IMR-90 (cell line): ENCODE measurements at regions not wholly inside any gene's neighbourhood (a gene's known extent, or its start where the extent isn't known, plus 50 kb on each side); places are given as distances from the start of the nearest gene placed in this dataset.

Experiments used
- ATAC-seq: fragments of 200-7000 bp; cut with Tn5 transposase; 2 replicates; pipeline ENCODE4 v1.9.1; 2020; ENCODE audit warnings: low read depth, mild to moderate bottlenecking, moderate library complexity
- BruUV-seq: library from RNA; stranded (reverse); fragments of 400-500 nt; replicated peaks from 2 replicates; lab custom pipeline; 2021; lab: Mats Ljungman, UMichigan
- CTCF ChIA-PET: fragments of 300-600 bp; formaldehyde crosslinking; extraction: SDS; loops from one replicate; lab custom pipeline; 2021; ENCODE audit warnings: antibody characterized with exemption; lab: Yijun Ruan, JAX
- POLR2A ChIA-PET: fragments of 300-600 bp; sonication (Branson Sonifier 250); formaldehyde crosslinking; loops from one replicate; lab custom pipeline; 2022; ENCODE audit warnings: antibody characterized with exemption; ENCODE audit not compliant: unreplicated experiment; lab: Charles Lee
- DNase-seq: peaks from one replicate; pipeline ENCODE4 v3.0.0; 2013
- H2AFZ ChIP-seq: replicated peaks from 2 replicates; pipeline ENCODE3; 2013; ENCODE audit warnings: low read length, mild to moderate bottlenecking; ENCODE audit not compliant: poor library complexity
- H2AK5ac ChIP-seq: 2 replicates; pipeline ENCODE4 v1.6.1; 2013; ENCODE audit warnings: low read depth, low read length, inconsistent platforms
- H2AK9ac ChIP-seq: replicated peaks from 2 replicates; pipeline ENCODE3; 2013; ENCODE audit warnings: mild to moderate bottlenecking, low read depth, low read length, moderate library complexity; ENCODE audit not compliant: poor library complexity
- H2BK120ac ChIP-seq: 2 replicates; pipeline ENCODE4 v1.6.1; 2013; ENCODE audit warnings: low read depth, low read length, inconsistent platforms
- H2BK15ac ChIP-seq: 3 replicates; pipeline ENCODE4 v1.6.1; 2013; ENCODE audit warnings: low read depth, low read length, inconsistent platforms
- H2BK20ac ChIP-seq: 2 replicates; pipeline ENCODE4 v1.6.1; 2013; ENCODE audit warnings: low read depth, mild to moderate bottlenecking, inconsistent platforms, low read length, moderate library complexity
- H2BK5ac ChIP-seq: 2 replicates; pipeline ENCODE4 v1.6.1; 2013; ENCODE audit warnings: mild to moderate bottlenecking, low read depth, low read length, inconsistent platforms; ENCODE audit not compliant: poor library complexity, severe bottlenecking
- H3K14ac ChIP-seq: replicated peaks from 2 replicates; pipeline ENCODE4 v1.6.1; 2013; ENCODE audit warnings: low read depth, low read length, inconsistent platforms
- H3K18ac ChIP-seq: 2 replicates; pipeline ENCODE4 v1.6.1; 2013; ENCODE audit warnings: low read depth, low read length, control low read depth
- H3K23ac ChIP-seq: 2 replicates; pipeline ENCODE4 v1.6.1; 2013; ENCODE audit warnings: low read depth, low read length, inconsistent platforms
- H3K27ac ChIP-seq: 2 replicates; pipeline ENCODE4 v1.5.1; 2013; ENCODE audit warnings: mild to moderate bottlenecking, control low read depth, low read length; ENCODE audit not compliant: insufficient read depth
- H3K27me3 ChIP-seq: 2 replicates; pipeline ENCODE4 v1.6.1; 2013; ENCODE audit warnings: low read length; ENCODE audit not compliant: control insufficient read depth, insufficient read depth
- H3K36me3 ChIP-seq: 2 replicates; pipeline ENCODE4 v1.6.1; 2013; ENCODE audit warnings: low read length, mixed read lengths; ENCODE audit not compliant: control insufficient read depth, insufficient read depth
- H3K4ac ChIP-seq: 2 replicates; pipeline ENCODE4 v1.6.1; 2013; ENCODE audit warnings: low read depth, low read length, inconsistent platforms
- H3K4me1 ChIP-seq: 2 replicates; pipeline ENCODE4 v1.6.1; 2013; ENCODE audit warnings: low read length, mixed read lengths; ENCODE audit not compliant: control insufficient read depth, insufficient read depth
- H3K4me2 ChIP-seq: 2 replicates; pipeline ENCODE4 v1.6.1; 2013; ENCODE audit warnings: low read depth, mild to moderate bottlenecking, control low read depth, low read length, moderate library complexity
- H3K4me3 ChIP-seq: 2 replicates; pipeline ENCODE4 v1.5.1; 2013; ENCODE audit warnings: low read depth, mild to moderate bottlenecking, control low read depth, low read length, moderate library complexity; ENCODE audit not compliant: insufficient read depth
- H3K56ac ChIP-seq: 2 replicates; pipeline ENCODE4 v1.6.1; 2013; ENCODE audit warnings: low read length, inconsistent platforms; ENCODE audit not compliant: insufficient read depth; ENCODE audit errors: extremely low read depth
- H3K79me1 ChIP-seq, 2 experiments: 2 replicates each; pipeline ENCODE4 v1.6.1; 2013; ENCODE audit warnings: low read length in 2 of 2, inconsistent platforms in 1 of 2, low read depth in 1 of 2
- H3K9ac ChIP-seq: 2 replicates; pipeline ENCODE4 v1.6.1; 2013; ENCODE audit warnings: low read depth, low read length, control low read depth
- H3K9me1 ChIP-seq: 2 replicates; pipeline ENCODE4 v1.6.1; 2013; ENCODE audit warnings: low read length, inconsistent platforms; ENCODE audit not compliant: insufficient read depth
- H3K9me3 ChIP-seq: 2 replicates; pipeline ENCODE4 v1.6.1; 2013; ENCODE audit warnings: low read length; ENCODE audit not compliant: control insufficient read depth, insufficient read depth
- H4K20me1 ChIP-seq: 2 replicates; pipeline ENCODE4 v1.6.1; 2013; ENCODE audit warnings: low read length, inconsistent platforms; ENCODE audit not compliant: insufficient read depth
- H4K5ac ChIP-seq: 2 replicates; pipeline ENCODE4 v1.6.1; 2013; ENCODE audit warnings: mild to moderate bottlenecking, low read depth, low read length, control low read depth
- H4K8ac ChIP-seq, 2 experiments: 2 replicates each; pipeline ENCODE4 v1.6.1; 2013; ENCODE audit warnings: low read depth in 2 of 2, low read length in 2 of 2, control low read depth in 1 of 2, inconsistent platforms in 1 of 2
- H4K91ac ChIP-seq: 2 replicates; pipeline ENCODE4 v1.6.1; 2013; ENCODE audit warnings: low read depth, low read length, inconsistent platforms; ENCODE audit not compliant: insufficient read depth
- BHLHE40 ChIP-seq: fragments of 150-350 bp; IDR thresholded peaks from 2 replicates; pipeline ENCODE4 v1.6.1; 2016; ENCODE audit warnings: mild to moderate bottlenecking, low read depth, low read length
- CEBPB ChIP-seq: IDR thresholded peaks from 2 replicates; pipeline ENCODE4 v1.6.1; 2012; ENCODE audit warnings: low read depth, low read length, improper control_type of control experiment
- CHD1 ChIP-seq: IDR thresholded peaks from 2 replicates; pipeline ENCODE4 v1.6.1; 2012; ENCODE audit warnings: low read depth, low read length, improper control_type of control experiment
- CTCF ChIP-seq: conservative IDR thresholded peaks from 2 replicates; pipeline ENCODE4 v1.5.1; 2012; ENCODE audit warnings: mild to moderate bottlenecking, low read depth, low read length, improper control_type of control experiment
- FOS ChIP-seq: fragments of 150-350 bp; IDR thresholded peaks from 2 replicates; pipeline ENCODE4 v1.6.1; 2016; ENCODE audit warnings: low read depth, low read length
- MAZ ChIP-seq: IDR thresholded peaks from 2 replicates; pipeline ENCODE4 v1.6.1; 2012; ENCODE audit warnings: low read depth, mild to moderate bottlenecking, low read length, improper control_type of control experiment, moderate library complexity, borderline replicate concordance
- MXI1 ChIP-seq: IDR thresholded peaks from 2 replicates; pipeline ENCODE4 v1.6.1; 2012; ENCODE audit warnings: low read depth, mild to moderate bottlenecking, low read length, moderate library complexity, borderline replicate concordance
- NFE2L2 ChIP-seq: fragments of 150-350 bp; IDR thresholded peaks from 2 replicates; pipeline ENCODE4 v1.6.1; 2016; ENCODE audit warnings: low read depth, mild to moderate bottlenecking, low read length
- POLR2A ChIP-seq: IDR thresholded peaks from 2 replicates; pipeline ENCODE4 v1.6.1; 2012; ENCODE audit warnings: mild to moderate bottlenecking, low read depth, low read length
- RAD21 ChIP-seq: IDR thresholded peaks from 2 replicates; pipeline ENCODE4 v1.6.1; 2012; ENCODE audit warnings: low read length, improper control_type of control experiment
- RCOR1 ChIP-seq: IDR thresholded peaks from 2 replicates; pipeline ENCODE4 v1.6.1; 2012; ENCODE audit warnings: mild to moderate bottlenecking, low read length, improper control_type of control experiment; ENCODE audit not compliant: insufficient replicate concordance
- RFX5 ChIP-seq: IDR thresholded peaks from 2 replicates; pipeline ENCODE4 v1.8.0; 2012; ENCODE audit warnings: low read depth, mild to moderate bottlenecking, low read length, moderate library complexity
- SMC3 ChIP-seq: fragments of 150-350 bp; IDR thresholded peaks from 2 replicates; pipeline ENCODE4 v1.6.1; 2016; ENCODE audit warnings: low read depth, mild to moderate bottlenecking, antibody characterized with exemption, low read length, moderate library complexity
- WGBS, 2 experiments: methylation state at CpG; one replicate each; pipeline versions ENCODE4 v1.1.5 to v1.1.7; 2013; ENCODE audit warnings: missing lambda C conversion rate in 2 of 2; ENCODE audit not compliant: insufficient read length in 1 of 2; ENCODE audit errors: extremely low coverage in 2 of 2; 5-methylcytosine and 5-hydroxymethylcytosine counted together
- dilution Hi-C: fragments of 300-500 bp; cut with HindIII; formaldehyde crosslinking; loops from one replicate; pipeline ENCODE4 v1.14.3; 2018; ENCODE audit warnings: low sequenced_read_pairs; ENCODE audit not compliant: unreplicated experiment
- in situ Hi-C: fragments of 300-500 bp; cut with MboI; formaldehyde crosslinking; loops from 3 replicates; pipeline ENCODE4 v1.14.3; 2019; ENCODE audit warnings: low sequenced_read_pairs, inconsistent platforms, mixed read lengths
- intact Hi-C: fragments of 100-400 bp; cut with micrococcal nuclease; formaldehyde crosslinking; loops from 2 replicates; pipeline ENCODE4 v1.10.0; 2022
- TF ChIP-seq, protein P1 (sequence below): fragments of 150-350 bp; IDR thresholded peaks from 2 replicates; pipeline ENCODE4 v1.6.1; 2016; ENCODE audit warnings: low read depth, mild to moderate bottlenecking, low read length, moderate library complexity, borderline replicate concordance
- TF ChIP-seq, protein P2 (sequence below): fragments of 150-350 bp; IDR thresholded peaks from 2 replicates; pipeline ENCODE4 v1.6.1; 2017; ENCODE audit warnings: mild to moderate bottlenecking, antibody characterized with exemption, low read length, low read depth

DNA sequence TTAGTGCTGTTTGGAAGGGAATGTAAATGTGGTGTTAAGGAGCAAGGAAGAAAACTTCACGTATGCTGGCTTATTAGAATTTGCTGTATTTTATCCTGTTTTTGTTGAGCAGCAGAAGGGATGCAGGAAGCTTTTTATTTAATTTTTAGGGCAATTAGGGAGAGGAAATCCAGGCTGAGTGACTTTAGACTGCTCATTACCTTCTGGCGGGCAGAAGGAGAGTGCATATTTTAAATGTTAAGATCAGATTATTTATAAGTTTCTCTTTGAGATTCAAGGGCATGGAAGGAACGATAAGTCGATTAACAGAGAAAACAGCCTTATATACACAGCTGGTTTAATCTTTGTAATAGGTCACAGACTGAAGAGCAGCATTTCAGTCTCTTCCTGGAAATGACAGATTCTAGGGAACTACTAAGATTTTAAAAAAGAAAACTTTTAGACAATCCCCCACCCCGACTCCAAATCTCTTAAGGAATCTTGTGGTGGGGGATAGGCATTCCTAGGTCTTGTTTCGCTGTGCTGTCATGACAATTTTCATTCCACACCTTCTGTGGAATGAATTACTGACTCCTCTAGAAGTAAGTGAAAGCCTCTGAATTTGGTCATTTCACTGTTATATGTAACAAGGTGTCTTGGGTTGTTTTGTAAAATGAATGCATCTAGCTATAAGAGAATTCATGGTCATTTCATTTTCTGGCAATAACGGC is 402.5 kb downstream of the RAPGEF2 start:
- no peak overlapping the region for H3K27ac ChIP-seq
- no peak overlapping the region for H2AFZ ChIP-seq
- no peaks in the 10 kb centered on the region for H4K20me1 ChIP-seq
- H2BK20ac ChIP-seq = no peak overlapping the region
- no peak overlapping the region for H2AK5ac ChIP-seq
- no peak overlapping the region for H2BK120ac ChIP-seq
- no peaks in the 10 kb centered on the region for H3K9me1 ChIP-seq
- no peaks in the 10 kb centered on the region; the same call in none of the 2 replicates for H3K27me3 ChIP-seq
- no peak overlapping the region for H2AK9ac ChIP-seq
- H3K4ac ChIP-seq = no peak overlapping the region
- intact Hi-C loops (no loop called here), in situ Hi-C loops (no loop called here), dilution Hi-C loops (no loop called here)
- H3K56ac ChIP-seq = no peak overlapping the region
- no peaks in the 10 kb centered on the region for H3K4me1 ChIP-seq
- no peak for ATAC-seq
- WGBS, 2 experiments = no CpG with 5 or more reads among the region's 7 CpGs
- H3K36me3 ChIP-seq = no peaks in the 10 kb centered on the region
- no peak overlapping the region for H2BK15ac ChIP-seq
- BruUV-seq = no TSS peak
- ChIA-PET CTCF (interaction anchor here (1.6 kb wide), 1 partner anchor 18 kb away, joined by 4 read pairs; no protein-coding TSS in a partner anchor), POLR2A (no interaction called here)
- H3K4me3 ChIP-seq = no peak overlapping the region
- no peak overlapping the region for H3K4me2 ChIP-seq
- H4K8ac ChIP-seq = no peak overlapping the region
- no peak overlapping the region for H3K14ac ChIP-seq
- H3K9ac ChIP-seq = no peak overlapping the region
- no peak overlapping the region for H4K91ac ChIP-seq
- H3K23ac ChIP-seq = no peak overlapping the region
- H3K79me1 ChIP-seq = no peaks in the 10 kb centered on the region
- TF ChIP-seq MAZ = no peak
- TF ChIP-seq NFE2L2 = no peak
- no peak for TF ChIP-seq MXI1
- no peak for TF ChIP-seq CTCF
- no peak for TF ChIP-seq POLR2A
- TF ChIP-seq RAD21 = no peak
- TF ChIP-seq BHLHE40 = no peak
- no peak for TF ChIP-seq CHD1
- TF ChIP-seq SMC3 = no peak
- no peak for TF ChIP-seq FOS
- TF ChIP-seq, protein P1, sequence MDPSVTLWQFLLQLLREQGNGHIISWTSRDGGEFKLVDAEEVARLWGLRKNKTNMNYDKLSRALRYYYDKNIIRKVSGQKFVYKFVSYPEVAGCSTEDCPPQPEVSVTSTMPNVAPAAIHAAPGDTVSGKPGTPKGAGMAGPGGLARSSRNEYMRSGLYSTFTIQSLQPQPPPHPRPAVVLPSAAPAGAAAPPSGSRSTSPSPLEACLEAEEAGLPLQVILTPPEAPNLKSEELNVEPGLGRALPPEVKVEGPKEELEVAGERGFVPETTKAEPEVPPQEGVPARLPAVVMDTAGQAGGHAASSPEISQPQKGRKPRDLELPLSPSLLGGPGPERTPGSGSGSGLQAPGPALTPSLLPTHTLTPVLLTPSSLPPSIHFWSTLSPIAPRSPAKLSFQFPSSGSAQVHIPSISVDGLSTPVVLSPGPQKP = no peak
- TF ChIP-seq RFX5 = no peak
- no peak for TF ChIP-seq CEBPB
- no peak for TF ChIP-seq RCOR1
- TF ChIP-seq, protein P2, sequence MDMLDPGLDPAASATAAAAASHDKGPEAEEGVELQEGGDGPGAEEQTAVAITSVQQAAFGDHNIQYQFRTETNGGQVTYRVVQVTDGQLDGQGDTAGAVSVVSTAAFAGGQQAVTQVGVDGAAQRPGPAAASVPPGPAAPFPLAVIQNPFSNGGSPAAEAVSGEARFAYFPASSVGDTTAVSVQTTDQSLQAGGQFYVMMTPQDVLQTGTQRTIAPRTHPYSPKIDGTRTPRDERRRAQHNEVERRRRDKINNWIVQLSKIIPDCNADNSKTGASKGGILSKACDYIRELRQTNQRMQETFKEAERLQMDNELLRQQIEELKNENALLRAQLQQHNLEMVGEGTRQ = no peak
- no peak overlapping the region for H3K18ac ChIP-seq
- no peak overlapping the region for H4K5ac ChIP-seq
- H2BK5ac ChIP-seq = no peak overlapping the region
- no peaks in the 10 kb centered on the region for H3K9me3 ChIP-seq
- DNase-seq = no peak
